ENCODE measurements at regions not wholly inside any gene's neighbourhood (a gene's known extent, or its start where the extent isn't known, plus 50 kb on each side); places are given as distances from the start of the nearest gene placed in this dataset.
"Not testable (repeated sequence)": the region's sequence is repeated elsewhere in the genome, so short reads cannot be mapped to it uniquely, and the experiment has no call there.

- not testable (repeated sequence) for TF ChIP-seq POLR2A, CTCF (IDR thresholded peaks at IDR 0.05)
These were observed 178.8 kb downstream of the ERCC6L2 start for GRCh38 chr9:96054248-96054647.
